Umbilical cord (tissue), 1 donor: ENCODE measurements at regions not wholly inside any gene's neighbourhood (a gene's known extent, or its start where the extent isn't known, plus 50 kb on each side); places are given as distances from the start of the nearest gene placed in this dataset.

Source experiments
- DNase-seq: peaks from one replicate; pipeline ENCODE4 v3.0.0-alpha.2; 2015; ENCODE audit warnings: low spot score

- DNase-seq = no peak
Observed at GRCh38 chr2:225340923-225341322, 58.6 kb upstream of the NYAP2 start.

DNA sequence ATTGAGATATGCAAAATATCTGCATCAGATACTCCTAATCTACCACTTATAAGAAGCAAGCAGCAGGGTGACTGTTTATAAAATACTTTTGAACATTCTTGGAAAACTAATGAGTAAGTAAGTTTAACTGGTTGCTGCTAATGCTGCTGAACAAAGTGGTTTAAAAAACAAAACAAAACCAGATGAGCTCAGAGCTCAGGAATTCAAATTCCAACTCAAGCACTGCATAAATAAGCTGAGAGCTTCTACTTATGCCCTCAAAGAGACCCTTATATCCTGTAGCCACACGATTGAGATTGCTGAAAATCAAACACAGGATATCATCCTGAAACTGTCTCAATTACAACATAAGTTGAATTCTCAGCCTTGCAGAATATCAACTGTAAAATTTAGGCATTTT lies 62.3 kb upstream of the NYAP2 start:
- no peak for DNase-seq

DNA sequence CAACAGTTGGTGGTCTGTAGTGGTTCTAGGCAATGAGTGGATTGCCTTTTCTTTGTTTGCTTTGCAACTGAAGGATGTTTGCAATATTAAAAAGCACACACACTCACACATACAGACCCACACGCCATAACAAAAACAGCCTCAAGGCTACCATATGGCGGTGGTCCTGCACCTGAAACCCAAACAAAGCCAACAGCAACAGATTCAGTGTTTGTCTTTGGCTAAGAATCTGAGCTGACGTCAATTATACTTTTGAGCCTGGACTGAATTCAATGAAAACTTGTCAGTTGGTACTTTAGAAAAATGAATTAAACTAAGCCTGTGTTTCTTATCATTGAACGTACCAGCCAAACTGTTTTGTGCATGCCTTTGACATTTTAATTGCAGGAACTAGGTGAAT lies 65.0 kb upstream of the NYAP2 start:
- DNase-seq = no peak

- no peak for DNase-seq
Observed at GRCh38 chr2:225328192-225328591, 71.3 kb upstream of the NYAP2 start.

DNA sequence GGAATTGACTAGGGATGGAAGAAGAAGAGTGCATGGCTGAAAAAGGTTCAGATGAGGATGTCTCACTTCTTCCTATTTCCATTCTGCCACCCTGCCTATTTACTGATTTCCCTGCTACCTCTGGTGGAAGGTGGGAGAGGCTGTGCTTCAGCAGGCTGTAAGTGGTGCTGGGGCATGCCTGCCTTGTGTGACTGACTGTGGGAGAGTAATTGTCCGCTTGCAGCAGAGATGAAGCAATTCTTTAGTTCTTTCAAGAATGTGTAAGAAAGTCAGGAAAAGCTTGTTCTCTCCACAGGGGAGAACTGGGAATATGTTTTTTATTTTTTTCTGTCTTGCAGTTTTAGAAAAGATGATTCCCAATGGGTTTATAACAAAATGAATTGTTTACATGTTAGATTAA lies 72.5 kb upstream of the NYAP2 start:
- DNase-seq = no peak

GRCh38 chr2:225319872-225320271 lies 79.6 kb upstream of the NYAP2 start:
- DNase-seq = no peak

- no peak for DNase-seq
Observed at GRCh38 chr2:225318440-225318839, 81.1 kb upstream of the NYAP2 start.

- DNase-seq = no peak
Observed at GRCh38 chr2:225317186-225317585, 82.3 kb upstream of the NYAP2 start.

- DNase-seq = no peak
Observed at GRCh38 chr2:225310745-225311144, 88.8 kb upstream of the NYAP2 start.

DNA sequence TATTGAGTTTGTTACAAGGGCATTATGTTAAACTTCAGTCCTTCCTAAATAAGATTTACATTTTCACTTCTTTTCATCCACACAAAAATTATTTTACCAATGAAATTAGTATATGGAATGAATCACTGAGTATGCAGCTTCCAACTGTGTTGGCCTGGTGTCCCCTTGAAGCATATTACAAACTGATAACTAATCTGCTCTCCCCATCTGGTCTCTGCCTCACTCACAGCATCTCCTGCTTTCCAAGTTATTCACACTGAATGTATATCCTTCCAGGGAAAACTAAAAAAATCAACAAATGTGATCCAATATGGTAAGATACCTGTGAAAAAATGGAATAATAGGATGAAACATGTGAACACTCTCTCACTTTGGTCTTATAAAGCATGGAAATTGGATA lies 90.0 kb upstream of the NYAP2 start:
- no peak for DNase-seq

- DNase-seq = no peak
Observed at GRCh38 chr2:225296951-225297350, 102.6 kb upstream of the NYAP2 start.

- no peak for DNase-seq
Observed at GRCh38 chr2:225295102-225295501, 104.4 kb upstream of the NYAP2 start.

DNA sequence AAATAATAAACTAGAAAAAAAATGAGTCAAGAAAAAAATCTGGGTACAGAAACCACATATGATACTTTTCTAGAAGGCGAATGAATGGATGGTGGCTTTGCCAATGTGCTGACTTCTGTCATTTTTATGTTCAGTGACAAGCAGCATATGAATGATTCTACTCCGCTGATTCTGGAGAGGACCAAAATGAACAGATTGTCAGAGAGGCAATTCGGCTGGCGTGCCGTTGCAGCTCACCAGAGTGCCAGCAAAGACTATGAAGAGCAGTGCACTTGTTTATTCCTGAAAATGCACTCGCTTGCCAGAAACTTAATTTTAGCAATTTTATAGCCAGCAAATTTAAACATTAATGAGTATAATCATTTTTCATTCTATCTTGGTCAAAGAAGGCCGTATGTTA lies 105.9 kb upstream of the NYAP2 start:
- DNase-seq = no peak

DNA sequence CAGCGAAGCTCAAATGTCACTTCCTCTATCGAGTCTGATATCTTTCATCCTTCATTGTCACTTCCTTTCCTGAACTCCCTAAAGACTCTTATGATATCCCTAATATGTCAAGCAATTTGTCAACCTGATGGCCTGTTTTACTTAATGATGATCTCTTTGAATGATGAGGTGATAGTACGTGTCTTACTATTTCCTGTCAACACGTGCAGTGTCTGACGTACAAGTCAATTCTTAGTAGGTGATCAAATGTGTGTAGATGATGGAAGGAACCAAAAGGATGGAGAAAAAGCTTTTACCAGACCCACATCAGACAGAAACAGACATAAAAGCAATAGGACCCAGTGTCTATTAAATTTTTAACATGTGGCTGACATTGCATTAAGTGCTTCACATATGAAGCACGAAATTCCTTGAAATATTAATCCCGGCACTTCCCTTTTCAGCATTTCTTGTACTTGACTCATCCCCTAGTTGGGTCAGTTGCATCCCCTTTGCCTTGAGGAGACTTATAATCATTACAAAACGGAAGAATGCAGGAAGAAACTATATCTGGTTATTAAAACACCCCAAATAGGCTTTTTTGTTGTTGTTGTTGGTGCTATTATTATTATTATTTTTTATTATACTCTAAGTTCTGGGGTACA lies 108.6 kb upstream of the NYAP2 start:
- no peak for DNase-seq

- no peak for DNase-seq
Observed at GRCh38 chr2:225289659-225290058, 109.9 kb upstream of the NYAP2 start.

DNA sequence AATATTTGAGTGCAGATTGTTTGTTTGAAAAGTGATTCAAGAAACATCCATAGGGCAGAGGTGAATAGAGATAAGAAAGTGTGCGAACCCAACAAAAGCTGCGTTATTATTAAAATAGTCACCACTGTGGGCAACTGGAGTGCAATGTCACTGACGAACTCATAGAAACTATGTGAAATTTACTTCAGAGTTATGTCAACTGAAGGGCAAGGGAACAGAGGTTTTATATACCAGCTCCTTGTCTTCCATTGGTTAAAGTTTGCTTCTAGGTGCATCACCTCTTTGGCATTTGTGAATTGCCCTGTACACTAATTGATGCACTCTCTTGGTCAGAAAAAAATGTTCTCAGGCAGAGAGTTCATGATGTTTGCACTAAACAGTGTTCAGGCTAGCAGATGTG lies 110.5 kb upstream of the NYAP2 start:
- no peak for DNase-seq

GRCh38 chr2:225282858-225283710 lies 116.4 kb upstream of the NYAP2 start:
- peak; percentile 5 for DNase-seq

- DNase-seq = no peak
Observed at GRCh38 chr2:225276207-225276606, 123.3 kb upstream of the NYAP2 start.

DNA sequence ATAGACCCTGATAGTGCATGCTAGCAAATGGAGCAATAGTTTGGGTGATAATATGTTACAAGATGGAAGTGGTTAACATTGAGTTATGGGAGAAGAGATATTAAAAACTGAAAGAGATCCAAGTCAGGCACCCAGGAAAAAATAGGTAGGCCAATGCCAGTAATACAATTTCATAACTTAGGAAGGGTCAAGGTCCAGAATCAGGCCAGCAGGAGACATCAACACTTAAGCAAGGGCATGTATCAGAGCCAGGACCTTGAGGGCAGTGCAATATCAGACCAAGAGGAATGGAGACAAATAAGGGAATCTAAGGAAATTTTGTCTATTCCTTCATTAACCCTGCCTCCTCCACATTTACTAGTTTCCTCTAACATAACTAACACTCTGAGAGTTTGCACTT lies 124.1 kb upstream of the NYAP2 start:
- no peak for DNase-seq

DNA sequence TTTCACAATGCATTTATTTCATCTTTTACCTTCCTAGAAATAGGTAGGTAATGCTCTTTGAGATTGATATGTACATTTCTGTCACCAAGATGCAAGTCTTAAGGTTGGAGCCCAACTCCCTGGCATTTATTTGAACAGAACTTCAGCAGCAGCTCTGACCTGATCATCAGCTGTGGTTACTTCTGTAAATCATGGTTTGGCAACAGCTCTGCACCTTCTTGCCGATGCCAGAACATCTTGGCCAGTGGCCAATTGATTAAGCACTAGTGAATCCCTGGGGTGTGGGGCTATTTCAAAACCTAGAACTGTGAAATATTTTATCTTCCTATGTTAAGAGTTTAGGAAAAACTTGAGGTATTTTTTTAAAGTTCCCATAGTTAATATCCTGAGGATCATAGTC lies 124.8 kb upstream of the NYAP2 start:
- no peak for DNase-seq

DNA sequence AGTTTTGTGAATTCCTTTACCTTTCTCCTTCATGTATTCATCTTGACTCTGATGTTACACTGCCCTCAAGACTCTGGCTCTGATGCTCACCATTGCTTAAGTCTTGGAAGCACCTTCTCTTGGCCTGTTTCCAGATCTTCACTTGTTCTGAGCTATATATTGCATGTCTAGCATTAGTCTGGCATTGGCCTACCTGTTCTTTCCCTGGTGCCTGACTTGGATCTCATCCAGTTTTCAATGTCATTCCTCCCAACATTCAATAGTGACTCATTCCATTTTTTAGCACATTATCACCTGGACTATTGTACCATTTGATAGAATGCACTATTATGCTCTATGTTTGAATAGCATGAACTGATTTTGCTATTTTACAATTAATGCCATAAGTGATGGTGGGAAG lies 127.3 kb upstream of the NYAP2 start:
- no peak for DNase-seq

DNA sequence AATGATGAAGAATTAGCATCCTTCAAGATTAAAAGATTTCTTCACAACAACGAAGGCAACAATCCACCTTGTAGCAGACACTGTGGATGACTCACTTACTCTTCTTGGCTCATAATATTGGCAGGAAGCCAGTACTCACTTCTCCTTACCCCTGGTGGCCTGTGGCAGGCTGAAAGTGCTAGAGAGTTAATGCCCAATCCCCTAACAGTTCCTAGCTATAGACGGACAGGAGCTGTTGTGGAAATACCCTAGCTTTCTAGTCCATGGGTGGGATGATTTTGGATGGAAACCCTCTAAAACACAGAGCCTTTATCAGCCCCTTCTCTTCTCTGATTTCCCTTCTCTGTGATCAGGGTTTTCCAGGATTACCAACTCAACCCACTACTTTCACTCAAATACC lies 128.6 kb upstream of the NYAP2 start:
- DNase-seq = peak; percentile 45

- DNase-seq = no peak
Observed at GRCh38 chr2:225270053-225270452, 129.5 kb upstream of the NYAP2 start.
